ENCODE measurements at regions not wholly inside any gene's neighbourhood (a gene's known extent, or its start where the extent isn't known, plus 50 kb on each side); places are given as distances from the start of the nearest gene placed in this dataset.

DNA sequence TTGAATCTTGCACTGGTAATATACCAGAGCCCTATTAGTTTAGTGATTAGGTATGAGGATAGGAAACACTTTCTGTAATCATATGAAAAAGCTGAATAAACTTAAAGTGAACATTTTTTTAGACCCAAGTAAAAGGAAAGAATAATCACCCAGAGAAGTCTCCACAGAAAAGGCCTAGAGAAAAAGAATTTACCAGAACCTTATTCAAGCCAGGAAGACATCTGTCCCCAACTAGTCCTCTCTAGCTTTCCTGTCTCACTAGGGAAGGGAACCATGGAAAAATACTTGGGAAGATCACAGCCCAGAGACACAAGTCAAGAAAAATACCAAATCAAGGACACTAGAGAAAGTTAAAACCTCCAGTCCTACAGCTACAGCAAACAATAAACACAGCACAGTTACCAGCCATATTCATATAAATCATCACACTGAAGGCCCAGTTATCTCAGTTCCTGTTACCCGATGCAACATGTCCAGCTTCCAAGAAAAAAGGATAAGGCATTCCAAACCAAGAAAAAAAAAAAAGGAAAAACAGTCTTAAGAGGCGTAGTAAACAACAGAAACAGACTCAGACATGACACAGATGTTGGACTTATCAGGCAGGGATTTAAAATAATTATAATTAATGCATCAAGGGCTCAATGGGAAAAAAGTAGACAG is 461.5 kb downstream of the IRS1 start:
- Mint-ChIP-seq H3K27me3 (no peaks in the 10 kb centered on the region), H3K4me1 (no peaks in the 10 kb centered on the region), H3K27ac (no peak overlapping the region)

DNA sequence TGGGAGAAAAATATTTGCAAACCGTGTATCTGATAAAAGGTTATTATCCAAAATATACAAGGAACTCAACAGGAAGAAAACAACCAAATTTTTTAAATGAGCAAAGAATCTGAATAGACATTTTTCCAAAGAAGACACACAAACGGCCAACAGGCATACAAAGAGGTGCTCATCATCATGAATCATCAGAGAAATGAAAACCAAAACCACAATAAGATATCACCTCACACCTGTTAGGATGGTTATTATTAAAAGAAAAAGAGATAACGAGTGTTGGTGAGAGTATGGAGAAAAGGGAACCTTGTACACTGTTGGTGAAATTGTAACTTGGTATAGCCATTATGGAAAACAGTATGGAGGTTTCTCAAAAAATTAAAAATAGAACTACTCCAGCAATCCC is 463.3 kb downstream of the IRS1 start:
- H3K27ac Mint-ChIP-seq = no peak overlapping the region
- ATAC-seq = no peak
- no peaks in the 10 kb centered on the region for H3K27me3 Mint-ChIP-seq
- no peaks in the 10 kb centered on the region for H3K9me3 Mint-ChIP-seq
- H3K4me3 Mint-ChIP-seq = no peak overlapping the region
- H3K4me1 Mint-ChIP-seq = no peaks in the 10 kb centered on the region
- H3K36me3 Mint-ChIP-seq = no peaks in the 10 kb centered on the region

More for the DNA sequence above, 461.5 kb downstream of the IRS1 start:
- no peak for ATAC-seq
- Mint-ChIP-seq H3K4me3 (no peak overlapping the region), H3K36me3 (no peaks in the 10 kb centered on the region), H3K9me3 (no peaks in the 10 kb centered on the region)

DNA sequence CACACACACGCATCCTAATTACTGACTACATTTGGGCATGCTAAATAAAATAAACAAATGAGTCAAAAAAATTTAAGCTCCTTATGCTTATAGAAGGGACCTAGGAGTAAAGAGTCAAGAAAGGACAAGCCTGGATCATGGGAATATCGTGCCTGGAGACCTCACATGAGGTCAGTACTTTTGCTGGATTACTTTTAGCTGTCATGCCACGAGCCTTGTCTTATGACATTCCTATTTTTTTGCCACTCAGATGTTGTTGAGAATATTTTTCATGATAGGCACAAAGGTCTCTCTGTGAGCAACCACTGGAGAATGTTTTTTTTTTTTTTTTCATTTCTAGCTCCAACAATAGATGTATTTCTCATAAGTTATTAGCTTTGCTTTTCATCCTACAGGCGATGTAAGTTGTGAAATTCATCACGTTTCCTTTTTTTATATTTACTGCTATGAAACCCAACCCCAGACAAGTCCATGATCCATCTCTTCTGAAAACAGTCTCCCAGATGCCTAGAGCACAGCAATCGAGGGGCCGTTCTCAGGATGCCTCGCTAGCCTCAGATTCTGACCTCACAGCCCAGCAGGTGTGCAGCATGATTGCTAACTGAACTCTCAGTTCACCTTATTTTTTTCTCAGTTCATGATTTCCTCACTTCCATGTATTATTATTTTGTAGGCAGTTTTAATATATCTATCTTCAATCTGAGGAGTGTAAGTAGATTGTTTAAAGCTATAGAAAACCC is 464.5 kb downstream of the IRS1 start:
- ATAC-seq = no peak
- Mint-ChIP-seq H3K27ac (no peak overlapping the region), H3K4me3 (no peak overlapping the region), H3K27me3 (no peaks in the 10 kb centered on the region), H3K4me1 (no peaks in the 10 kb centered on the region), H3K36me3 (no peaks in the 10 kb centered on the region), H3K9me3 (no peaks in the 10 kb centered on the region)

DNA sequence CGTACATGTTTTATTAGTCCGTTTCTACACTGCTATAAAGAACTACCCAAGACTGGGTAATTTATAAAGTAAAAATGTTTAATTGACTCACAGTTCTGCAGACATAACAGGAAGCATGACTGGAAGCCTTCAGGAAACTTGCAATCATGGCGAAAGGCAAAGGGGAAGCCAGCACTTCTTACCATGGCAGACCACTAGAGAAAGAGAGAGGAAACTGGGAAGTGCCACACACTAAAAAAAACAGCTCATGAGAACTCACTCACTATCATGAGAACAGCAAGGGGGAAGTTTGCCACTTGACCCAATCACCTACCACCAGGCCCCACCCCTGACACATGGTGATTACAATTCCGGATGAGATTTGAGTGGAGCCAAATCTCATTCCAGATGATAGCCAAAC is 466.2 kb downstream of the IRS1 start:
- no peak overlapping the region for H3K27ac Mint-ChIP-seq
- H3K9me3 Mint-ChIP-seq = no peaks in the 10 kb centered on the region
- H3K27me3 Mint-ChIP-seq = no peaks in the 10 kb centered on the region
- no peaks in the 10 kb centered on the region for H3K4me1 Mint-ChIP-seq
- no peak for ATAC-seq
- no peaks in the 10 kb centered on the region for H3K36me3 Mint-ChIP-seq
- no peak overlapping the region for H3K4me3 Mint-ChIP-seq

DNA sequence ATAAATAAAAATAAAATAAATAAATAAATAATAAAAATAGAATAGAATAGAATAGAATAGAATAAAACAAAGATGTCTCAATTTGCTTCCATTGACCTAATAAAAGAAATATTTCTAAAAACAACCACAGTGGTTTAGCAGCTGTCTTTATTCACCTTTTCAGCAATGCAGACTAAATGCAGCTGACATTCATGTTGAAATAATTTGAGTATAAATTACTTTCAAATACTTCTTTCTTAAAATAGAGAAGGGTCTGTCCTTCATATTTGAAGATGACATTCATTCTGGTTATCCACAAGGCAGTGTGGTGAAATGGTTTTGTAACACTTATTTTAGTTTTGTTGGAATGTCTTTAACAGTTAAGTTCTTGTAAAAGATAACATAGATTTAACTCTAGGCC is 469.4 kb downstream of the IRS1 start:
- Mint-ChIP-seq H3K4me3 (no peak overlapping the region), H3K9me3 (no peaks in the 10 kb centered on the region), H3K27me3 (no peaks in the 10 kb centered on the region), H3K4me1 (no peaks in the 10 kb centered on the region), H3K27ac (no peak overlapping the region), H3K36me3 (no peaks in the 10 kb centered on the region)
- ATAC-seq = no peak

DNA sequence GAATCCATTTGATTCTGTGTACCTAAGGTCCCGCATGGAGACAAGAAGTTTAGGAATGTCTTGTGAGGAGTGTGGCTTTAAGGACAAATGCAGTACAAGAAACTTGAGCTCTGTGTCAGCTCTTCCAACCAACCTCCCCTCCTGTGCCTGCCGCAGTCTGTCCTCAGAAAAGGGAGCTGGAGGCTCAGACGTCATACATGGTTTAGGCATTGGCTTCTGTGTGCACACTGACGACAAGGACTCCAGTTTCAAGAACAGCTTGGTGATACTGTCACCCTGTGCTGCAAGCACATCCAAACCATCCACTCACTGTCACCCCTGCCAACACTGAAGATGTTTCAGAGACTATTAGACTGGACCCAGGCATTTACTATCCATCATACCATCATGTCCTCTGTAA is 470.4 kb downstream of the IRS1 start:
- no peak for ATAC-seq
- Mint-ChIP-seq H3K27ac (no peak overlapping the region), H3K4me3 (no peak overlapping the region), H3K27me3 (no peaks in the 10 kb centered on the region), H3K36me3 (no peaks in the 10 kb centered on the region), H3K4me1 (no peaks in the 10 kb centered on the region), H3K9me3 (no peaks in the 10 kb centered on the region)

DNA sequence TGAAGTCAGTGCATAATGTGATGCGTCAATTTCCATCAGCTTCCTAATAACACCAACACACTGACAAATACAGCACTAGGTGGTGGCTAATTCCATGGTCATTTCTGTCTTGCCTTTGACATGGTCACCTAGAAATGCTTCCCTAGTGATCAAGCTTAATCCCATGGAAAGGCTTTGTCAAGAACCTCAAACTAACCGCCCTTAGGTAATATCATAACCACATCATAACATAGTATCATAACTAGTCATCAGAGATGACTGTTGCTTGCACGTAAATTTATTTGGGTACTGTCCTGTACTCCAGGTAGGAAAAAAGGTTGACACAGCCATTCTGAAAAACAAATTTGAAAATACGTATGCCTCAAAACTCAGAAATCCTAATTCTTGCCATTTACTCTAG is 471.8 kb downstream of the IRS1 start:
- H3K4me1 Mint-ChIP-seq = no peaks in the 10 kb centered on the region
- H3K36me3 Mint-ChIP-seq = no peaks in the 10 kb centered on the region
- no peak for ATAC-seq
- H3K27ac Mint-ChIP-seq = no peak overlapping the region
- H3K4me3 Mint-ChIP-seq = no peak overlapping the region
- H3K9me3 Mint-ChIP-seq = no peaks in the 10 kb centered on the region
- no peaks in the 10 kb centered on the region for H3K27me3 Mint-ChIP-seq

DNA sequence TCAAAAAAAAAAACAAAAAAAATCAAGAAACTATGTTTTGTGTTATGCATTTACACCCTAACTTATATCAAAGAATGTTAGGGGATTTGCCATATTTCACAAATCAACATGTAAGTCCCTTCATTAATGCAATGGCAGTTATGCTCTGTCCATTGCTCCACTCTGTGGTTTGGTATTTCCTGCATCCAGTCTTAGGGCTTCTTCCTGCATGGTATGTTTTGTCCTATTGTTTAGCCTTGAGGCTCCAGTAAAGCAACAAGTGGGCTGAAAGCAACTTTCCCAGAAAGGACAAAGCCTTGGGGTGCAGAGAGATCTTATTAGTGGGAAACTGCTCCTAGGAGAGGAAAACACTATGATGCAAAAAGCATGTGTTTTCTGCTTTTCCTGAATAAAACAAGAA is 474.1 kb downstream of the IRS1 start:
- H3K27me3 Mint-ChIP-seq = no peaks in the 10 kb centered on the region
- H3K9me3 Mint-ChIP-seq = no peaks in the 10 kb centered on the region
- no peak for ATAC-seq
- no peak overlapping the region for H3K4me3 Mint-ChIP-seq
- H3K27ac Mint-ChIP-seq = no peak overlapping the region
- no peaks in the 10 kb centered on the region for H3K4me1 Mint-ChIP-seq
- H3K36me3 Mint-ChIP-seq = no peaks in the 10 kb centered on the region

DNA sequence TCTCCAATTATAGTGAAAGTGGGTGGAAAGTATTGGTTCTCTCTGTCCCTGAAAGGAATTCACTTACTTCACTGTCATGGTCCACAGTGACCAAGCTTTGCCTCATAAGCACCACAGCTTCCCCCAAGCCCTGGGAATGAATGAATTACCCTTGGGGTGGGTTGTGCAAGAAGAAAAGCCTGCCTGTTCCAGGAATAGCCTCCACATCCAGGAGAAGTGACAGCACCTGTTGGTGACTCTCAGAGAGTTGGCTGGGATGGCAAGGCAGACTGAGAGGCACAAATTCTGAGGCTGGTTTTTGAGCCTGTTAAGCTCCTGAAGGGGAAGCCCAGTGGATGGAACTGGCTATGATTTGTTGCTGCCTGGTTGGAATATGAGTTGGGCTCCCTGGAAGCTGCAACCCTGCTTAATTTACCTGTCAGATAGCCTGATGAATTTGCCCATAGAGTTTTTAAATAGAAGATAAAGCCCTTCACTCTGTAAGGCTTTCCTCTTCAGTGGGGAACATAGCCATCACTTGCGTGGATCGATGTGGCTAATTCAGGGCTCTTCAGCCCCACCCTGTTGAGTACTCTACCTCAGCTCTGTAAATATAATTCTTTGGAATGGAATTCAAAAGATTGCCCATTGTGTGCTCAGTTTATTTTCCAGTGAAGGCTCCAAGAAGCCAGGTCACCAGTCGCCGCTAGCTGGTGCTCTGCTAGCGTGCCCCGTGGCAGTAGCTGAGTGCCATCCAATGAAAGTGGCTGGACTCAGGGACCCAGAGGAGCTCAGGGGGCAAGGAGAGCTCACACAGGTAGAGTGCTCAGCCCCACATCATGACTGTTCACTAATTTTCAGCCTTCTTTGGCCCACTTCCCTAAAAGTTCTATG is 479.3 kb downstream of the IRS1 start:
- H3K27me3 Mint-ChIP-seq = no peaks in the 10 kb centered on the region

DNA sequence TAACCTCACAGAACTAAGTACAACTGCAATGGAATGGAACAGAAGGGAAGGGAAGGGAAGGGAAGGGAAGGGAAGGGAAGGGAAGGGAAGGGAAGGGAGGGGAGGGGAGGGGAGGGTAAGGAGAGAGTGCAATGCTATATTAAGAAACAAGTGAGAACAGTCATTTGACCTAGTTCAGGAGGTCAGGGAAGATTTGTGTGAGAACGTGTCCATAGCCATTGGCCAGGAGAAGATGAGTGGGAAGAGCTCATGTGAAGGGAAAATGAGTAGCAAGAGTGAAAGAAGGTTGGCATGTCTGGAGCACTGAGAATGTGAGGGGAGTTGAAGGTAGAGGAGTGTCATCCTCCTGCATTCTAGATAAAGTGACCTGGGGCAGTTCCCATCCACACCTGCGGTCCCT is 481.6 kb downstream of the IRS1 start:
- H3K27me3 Mint-ChIP-seq = no peaks in the 10 kb centered on the region
- ATAC-seq = no peak
- H3K27ac Mint-ChIP-seq = no peak overlapping the region
- no peaks in the 10 kb centered on the region for H3K9me3 Mint-ChIP-seq
- no peaks in the 10 kb centered on the region for H3K4me1 Mint-ChIP-seq
- H3K36me3 Mint-ChIP-seq = no peaks in the 10 kb centered on the region
- no peak overlapping the region for H3K4me3 Mint-ChIP-seq

More for the DNA sequence above, 479.3 kb downstream of the IRS1 start:
- Mint-ChIP-seq H3K4me1 (no peaks in the 10 kb centered on the region), H3K4me3 (no peak overlapping the region), H3K36me3 (no peaks in the 10 kb centered on the region), H3K9me3 (no peaks in the 10 kb centered on the region), H3K27ac (no peak overlapping the region)
- no peak for ATAC-seq

DNA sequence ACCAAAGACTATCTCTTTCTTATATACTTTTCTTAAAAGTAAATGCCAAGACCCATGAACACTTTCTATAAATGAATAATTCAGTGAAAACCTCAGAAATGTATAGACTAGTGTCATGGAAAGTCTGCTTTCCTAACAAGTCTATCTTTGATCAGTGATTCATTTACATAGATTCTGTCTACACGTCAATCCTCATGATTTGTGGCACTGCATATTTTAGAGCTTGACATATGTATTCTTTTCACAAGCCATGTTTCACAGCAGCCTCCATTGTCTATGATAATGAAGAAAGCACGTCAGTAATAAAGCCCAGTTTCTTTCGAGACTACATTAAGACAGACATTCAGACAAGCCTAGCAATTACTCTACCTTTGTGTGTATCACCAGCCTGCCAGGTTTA is 486.6 kb downstream of the IRS1 start:
- Mint-ChIP-seq H3K4me3 (no peak overlapping the region), H3K9me3 (no peaks in the 10 kb centered on the region), H3K36me3 (no peaks in the 10 kb centered on the region), H3K4me1 (no peaks in the 10 kb centered on the region), H3K27me3 (peaks cover 25% of the 10 kb centered on the region), H3K27ac (no peak overlapping the region)
- no peak for ATAC-seq

DNA sequence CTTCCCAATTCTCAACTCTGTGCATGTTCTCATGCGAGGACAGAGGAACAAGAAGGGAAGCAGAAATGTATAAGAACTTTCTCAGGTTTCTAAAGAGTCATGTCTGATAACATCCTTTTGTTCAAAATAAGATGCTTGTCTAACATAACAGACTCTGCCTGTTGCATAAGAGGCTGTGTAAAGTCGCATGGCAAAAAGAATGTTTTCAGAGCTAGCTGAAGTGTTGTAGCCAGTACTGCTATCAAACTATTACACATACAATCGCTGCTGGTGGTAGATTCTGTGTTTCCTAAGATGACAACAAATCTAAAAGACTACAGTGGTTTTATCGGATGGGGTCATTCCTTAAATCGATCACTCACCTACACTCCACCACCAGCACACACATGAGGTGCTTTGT is 487.5 kb downstream of the IRS1 start:
- no peak overlapping the region for H3K4me3 Mint-ChIP-seq
- H3K27ac Mint-ChIP-seq = no peak overlapping the region
- H3K36me3 Mint-ChIP-seq = no peaks in the 10 kb centered on the region
- H3K27me3 Mint-ChIP-seq = peaks cover 25% of the 10 kb centered on the region
- ATAC-seq = no peak
- no peaks in the 10 kb centered on the region for H3K4me1 Mint-ChIP-seq
- H3K9me3 Mint-ChIP-seq = no peaks in the 10 kb centered on the region

DNA sequence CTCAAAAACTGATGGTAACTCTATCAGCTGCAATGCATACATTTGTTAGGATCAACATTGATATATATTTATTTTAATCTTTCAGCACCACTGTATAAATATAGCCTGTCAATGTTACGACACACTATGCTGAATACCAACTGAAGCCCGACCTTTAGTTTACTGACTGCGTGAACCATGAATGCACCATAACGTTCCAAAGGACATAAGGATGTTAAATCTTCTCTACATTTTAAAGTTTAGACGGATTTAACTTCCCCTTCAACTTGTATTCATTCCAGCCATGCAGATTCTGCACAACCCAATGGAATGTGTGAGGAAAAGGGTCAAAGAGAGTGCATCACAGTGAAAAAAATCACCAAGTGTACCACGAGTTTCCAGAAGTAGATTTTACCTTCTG is 489.5 kb downstream of the IRS1 start:
- Mint-ChIP-seq H3K4me1 (no peaks in the 10 kb centered on the region), H3K4me3 (no peak overlapping the region), H3K27me3 (peaks cover 25% of the 10 kb centered on the region), H3K27ac (no peak overlapping the region), H3K36me3 (no peaks in the 10 kb centered on the region), H3K9me3 (no peaks in the 10 kb centered on the region)
- ATAC-seq = no peak

DNA sequence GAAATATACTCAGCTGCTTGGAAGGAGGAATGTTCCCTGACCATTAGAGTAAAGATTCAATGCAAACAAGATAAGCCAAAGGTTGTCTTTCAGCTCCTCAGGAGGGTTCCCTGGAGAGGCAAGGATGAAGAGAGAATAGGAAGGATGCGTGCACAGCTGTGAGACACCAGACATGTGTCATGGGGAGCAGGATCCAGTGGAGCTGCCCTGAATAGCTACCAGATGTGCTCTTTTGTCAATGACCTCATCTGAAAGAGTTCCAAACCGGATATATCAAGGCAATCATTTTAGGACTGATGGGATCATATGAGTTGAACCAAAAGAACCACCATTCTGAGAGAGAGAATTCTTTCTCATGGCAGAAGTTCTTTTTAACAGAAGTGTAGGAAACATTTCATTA is 490.6 kb downstream of the IRS1 start:
- ATAC-seq = no peak
- no peak overlapping the region for H3K27ac Mint-ChIP-seq
- peaks cover 6% of the 10 kb centered on the region for H3K4me1 Mint-ChIP-seq
- H3K27me3 Mint-ChIP-seq = peaks cover 25% of the 10 kb centered on the region
- H3K9me3 Mint-ChIP-seq = no peaks in the 10 kb centered on the region
- H3K36me3 Mint-ChIP-seq = no peaks in the 10 kb centered on the region
- H3K4me3 Mint-ChIP-seq = no peak overlapping the region

DNA sequence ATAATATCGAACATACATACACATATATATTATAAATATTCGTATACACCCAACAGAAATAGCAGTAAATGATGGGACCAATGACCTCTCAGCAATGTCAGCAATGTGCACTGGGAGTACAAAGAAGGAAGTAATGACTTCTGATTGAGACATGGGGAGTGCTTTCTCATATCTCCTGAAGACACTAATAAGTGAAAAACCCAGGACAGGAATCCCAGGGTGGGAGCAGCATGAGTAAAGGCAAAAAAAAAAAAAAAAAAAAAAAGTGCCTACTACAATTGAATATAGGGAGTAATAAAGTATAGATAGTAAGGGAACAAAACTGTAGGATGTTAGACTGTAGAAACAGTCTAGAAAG is 491.3 kb downstream of the IRS1 start:
- H3K27ac Mint-ChIP-seq = no peak overlapping the region
- H3K36me3 Mint-ChIP-seq = no peaks in the 10 kb centered on the region
- H3K27me3 Mint-ChIP-seq = peaks cover 25% of the 10 kb centered on the region
- ATAC-seq = no peak
- H3K9me3 Mint-ChIP-seq = no peaks in the 10 kb centered on the region
- peaks cover 6% of the 10 kb centered on the region for H3K4me1 Mint-ChIP-seq
- no peak overlapping the region for H3K4me3 Mint-ChIP-seq
